CMK (cell line): ENCODE measurements at regions not wholly inside any gene's neighbourhood (a gene's known extent, or its start where the extent isn't known, plus 50 kb on each side); places are given as distances from the start of the nearest gene placed in this dataset.

ENCODE experiments used
- DNase-seq: peaks from one replicate; pipeline ENCODE4 v3.0.0-alpha.2; 2010; ENCODE audit warnings: low read depth

GRCh38 chr9:108645520-108645919 lies 210.3 kb downstream of the ACTL7B start:
- no peak for DNase-seq

DNA sequence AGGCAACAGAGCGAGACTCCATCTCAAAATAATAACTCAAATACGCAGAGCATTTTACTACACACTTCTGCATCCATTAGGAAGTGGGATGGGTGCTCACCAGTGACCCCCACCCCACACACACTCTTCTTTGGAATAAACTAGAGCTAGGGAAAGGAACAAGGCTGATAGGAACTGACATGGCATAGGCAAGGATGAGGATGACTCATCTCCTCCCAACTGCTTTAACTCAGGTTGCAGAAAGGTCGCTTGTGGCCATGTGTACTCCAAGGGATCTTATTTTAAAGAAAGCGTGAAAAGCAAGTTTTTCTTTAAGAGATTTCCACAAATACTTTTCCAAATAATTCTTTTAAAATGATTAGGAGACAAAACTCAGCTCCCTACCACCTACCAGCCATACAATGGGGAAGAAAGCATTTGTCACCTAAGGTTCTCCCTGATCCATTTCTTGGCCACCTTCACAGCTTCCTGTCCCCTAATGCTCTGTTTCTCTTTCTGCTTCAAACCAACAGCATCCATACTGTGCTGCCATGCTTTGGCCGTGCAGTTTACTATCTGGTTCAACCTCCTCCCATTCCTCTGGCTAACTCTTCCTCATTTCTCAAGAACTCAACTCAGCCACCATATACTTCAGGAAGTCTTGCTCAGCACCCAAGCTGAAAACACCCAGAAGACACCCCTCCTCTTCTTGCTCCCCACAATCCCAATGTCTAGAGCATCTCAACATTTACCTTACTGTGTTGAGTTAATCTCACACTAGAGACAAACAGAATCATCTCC lies 211.9 kb downstream of the ACTL7B start:
- no peak for DNase-seq

DNA sequence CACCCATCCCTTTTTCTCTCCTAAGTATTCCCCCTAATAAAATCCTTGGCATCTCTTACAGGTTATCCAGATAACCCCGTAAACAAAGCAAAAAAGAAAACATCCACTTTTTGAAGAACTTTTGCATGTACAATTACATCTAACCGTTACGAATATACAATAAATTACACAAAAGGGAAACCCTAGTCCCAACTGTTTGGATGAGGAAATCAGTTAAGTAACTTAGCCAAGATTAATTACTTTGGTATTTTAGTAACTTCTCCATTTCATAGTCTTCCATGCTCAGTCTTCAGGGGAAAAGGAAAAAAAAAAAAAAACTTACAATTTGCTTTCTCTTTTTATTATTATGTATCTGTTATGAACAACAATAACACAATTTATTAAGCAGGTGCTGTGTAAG lies 212.9 kb downstream of the ACTL7B start:
- DNase-seq, result no peak

- no peak for DNase-seq
Observed at GRCh38 chr9:108640230-108640629, 215.6 kb downstream of the ACTL7B start.

DNA sequence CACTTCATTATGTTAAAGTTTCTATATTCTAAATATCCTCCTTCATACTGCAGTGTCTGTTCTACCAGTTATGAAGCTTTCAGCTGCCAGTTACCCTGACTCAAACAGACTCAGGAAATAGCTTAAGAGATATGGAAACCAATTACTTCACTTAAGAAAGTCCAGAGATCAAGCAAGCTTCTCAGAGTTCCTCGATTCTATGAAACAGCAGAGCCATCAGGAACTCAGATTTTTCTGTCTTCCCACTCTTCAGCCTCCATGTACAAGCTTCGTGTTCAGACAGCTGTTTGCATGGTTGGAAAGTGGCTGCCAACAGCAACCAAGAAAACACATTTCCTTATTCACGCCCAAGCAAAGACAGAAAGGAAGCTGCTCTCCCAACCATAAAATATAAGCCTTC lies 216.1 kb downstream of the ACTL7B start:
- DNase-seq, result no peak

GRCh38 chr9:108639091-108639490 lies 216.7 kb downstream of the ACTL7B start:
- DNase-seq, result no peak

- DNase-seq, result no peak
Observed at GRCh38 chr9:108637340-108637739, 218.4 kb downstream of the ACTL7B start.

- no peak for DNase-seq
Observed at GRCh38 chr9:108636013-108636412, 219.8 kb downstream of the ACTL7B start.

- no peak for DNase-seq
Observed at GRCh38 chr9:108634672-108635462, 220.9 kb downstream of the ACTL7B start.

- DNase-seq, result no peak
Observed at GRCh38 chr9:108634204-108634603, 221.6 kb downstream of the ACTL7B start.

GRCh38 chr9:108631496-108632285 lies 224.1 kb downstream of the ACTL7B start:
- DNase-seq, result no peak

GRCh38 chr9:108628316-108628715 lies 227.5 kb downstream of the ACTL7B start:
- DNase-seq, result no peak

DNA sequence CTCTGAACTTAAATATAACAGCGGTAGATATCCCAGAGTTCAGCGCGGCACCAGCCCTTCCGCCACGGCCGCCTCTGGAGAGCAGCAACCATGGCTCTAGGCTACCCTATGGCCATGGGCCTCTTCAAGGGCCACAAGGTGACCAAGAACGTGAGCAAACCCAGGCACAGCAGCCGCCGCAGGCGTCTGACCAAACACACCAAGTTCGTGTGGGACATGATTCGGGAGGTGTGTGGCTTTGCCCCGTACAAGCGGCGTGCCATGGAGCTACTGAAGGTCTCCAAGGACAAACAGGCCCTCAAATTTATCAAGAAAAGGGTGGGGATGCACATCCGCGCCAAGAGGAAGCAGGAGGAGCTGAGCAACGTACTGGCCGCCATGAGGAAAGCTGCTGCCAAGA lies 229.0 kb downstream of the ACTL7B start:
- no peak for DNase-seq

DNA sequence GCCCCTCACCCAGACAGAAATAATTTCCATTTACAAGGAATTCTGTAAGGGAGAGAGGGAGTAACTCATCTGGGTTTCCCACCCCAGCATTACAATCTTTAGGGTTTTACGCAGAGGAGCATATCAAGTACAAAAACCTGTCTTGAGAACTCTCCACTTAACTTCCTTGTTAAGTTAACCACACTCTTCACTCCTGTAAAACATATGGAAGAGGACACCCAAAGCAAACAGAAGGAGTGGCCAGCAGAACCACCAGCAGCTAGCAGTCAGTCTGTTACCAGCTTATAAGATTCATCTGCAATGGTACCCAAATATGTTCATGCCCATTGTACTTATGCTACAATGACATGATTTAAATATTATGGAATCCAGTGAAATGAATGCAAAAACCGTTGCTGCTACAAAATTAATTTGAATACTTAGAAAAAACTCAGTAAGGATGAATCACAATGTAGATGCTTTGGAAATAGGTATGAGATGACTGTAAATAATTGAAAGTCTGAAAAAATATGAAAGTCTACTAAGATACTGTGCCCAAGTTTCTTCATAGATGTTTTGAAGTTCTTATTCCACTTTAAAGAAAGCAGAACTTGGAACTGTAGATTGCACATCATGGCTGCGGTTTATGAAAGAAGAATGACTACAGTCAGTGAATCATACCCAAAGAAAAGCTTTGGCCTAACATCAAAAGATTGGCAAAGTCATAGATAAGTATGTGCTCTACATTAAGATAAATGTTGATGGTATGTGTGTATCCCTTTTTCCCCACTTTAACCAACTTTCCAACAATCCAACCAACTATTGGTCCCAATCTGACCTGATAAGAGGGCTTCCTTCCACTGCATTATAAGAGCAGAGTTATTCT lies 233.6 kb downstream of the ACTL7B start:
- no peak for DNase-seq

DNA sequence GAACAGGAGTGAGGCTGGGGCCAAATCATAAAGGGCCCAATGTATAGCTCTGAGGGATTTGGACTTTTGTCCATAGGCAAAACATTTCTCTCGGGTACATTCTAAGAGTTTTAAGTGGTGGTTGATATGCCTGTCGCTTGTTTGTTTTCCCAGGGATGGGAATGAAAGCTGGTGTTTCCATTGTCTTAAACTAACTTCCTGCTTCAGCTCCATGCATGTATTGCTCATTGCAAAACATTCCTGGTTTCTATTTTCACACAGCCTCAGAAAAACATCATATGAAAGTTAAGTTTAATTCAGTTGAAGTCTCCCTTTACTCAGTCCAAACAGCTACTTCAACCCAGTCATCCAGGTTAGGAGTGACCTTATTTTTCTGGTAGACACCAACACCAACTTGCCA lies 235.0 kb downstream of the ACTL7B start:
- no peak for DNase-seq

GRCh38 chr9:108618906-108619550 lies 236.8 kb downstream of the ACTL7B start:
- no peak for DNase-seq

DNA sequence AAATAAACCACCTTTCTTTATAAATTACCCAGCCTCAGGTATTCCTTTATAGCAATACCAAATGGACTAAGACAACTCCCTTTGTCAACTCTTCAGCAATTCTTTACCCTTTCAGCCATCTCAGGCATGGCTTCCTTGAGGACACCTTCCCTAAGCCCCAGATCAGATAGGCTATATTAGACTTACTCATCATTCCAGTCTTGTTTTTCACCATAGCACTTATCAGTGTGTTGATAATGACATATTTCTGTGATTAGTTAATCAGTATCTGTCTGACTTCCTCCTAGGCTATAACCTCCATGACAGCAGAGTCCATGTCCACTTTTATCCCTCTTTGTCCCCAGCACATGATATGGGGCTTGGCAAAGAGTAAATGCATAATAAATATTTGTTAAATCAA lies 238.1 kb downstream of the ACTL7B start:
- no peak for DNase-seq

DNA sequence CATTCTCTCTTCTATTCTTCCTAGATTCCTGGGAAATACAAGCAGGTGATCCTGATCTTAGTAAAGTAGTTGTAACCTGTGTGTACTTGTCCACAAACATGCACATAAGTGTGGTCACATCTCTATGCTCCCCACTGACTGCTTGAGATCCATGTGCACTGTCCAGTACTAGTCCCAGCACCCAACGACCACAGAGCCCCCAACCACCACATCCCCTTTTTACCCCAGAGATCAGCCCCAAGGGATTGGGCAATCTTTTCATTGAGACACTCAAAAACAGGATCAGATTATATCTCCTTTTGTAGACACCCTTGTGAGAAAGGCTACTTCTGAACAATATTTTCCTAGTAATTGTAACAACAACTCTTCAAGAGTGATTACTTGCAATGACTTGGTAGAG lies 240.6 kb downstream of the ACTL7B start:
- DNase-seq, result no peak

DNA sequence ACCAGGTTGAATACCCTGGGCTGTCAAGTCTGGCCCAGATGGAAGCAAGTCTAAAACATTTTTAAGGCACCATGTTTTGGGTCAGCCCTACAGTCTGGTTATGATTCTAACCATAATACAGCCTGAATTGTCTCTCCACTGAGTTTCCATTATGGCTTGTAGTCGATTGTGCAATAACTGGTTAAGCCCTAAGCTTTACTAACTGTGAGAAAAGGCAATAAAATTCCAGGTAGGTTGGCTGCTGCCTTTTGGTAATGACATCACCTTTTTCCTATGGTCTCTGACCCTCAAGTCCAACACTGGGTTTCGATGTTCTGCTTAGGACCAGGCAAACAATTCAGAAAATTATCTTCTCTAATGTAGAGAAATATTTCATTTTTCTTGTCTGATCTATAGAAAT lies 243.3 kb downstream of the ACTL7B start:
- DNase-seq, result no peak

GRCh38 chr9:108609897-108610253 lies 245.9 kb downstream of the ACTL7B start:
- no peak for DNase-seq

- DNase-seq, result no peak
Observed at GRCh38 chr9:108609227-108609896, 246.4 kb downstream of the ACTL7B start.
